Tibial artery (tissue), 4 donors: ENCODE measurements at regions not wholly inside any gene's neighbourhood (a gene's known extent, or its start where the extent isn't known, plus 50 kb on each side); places are given as distances from the start of the nearest gene placed in this dataset.

Experiments
- DNase-seq, 2 donors: peaks; one replicate each; pipeline ENCODE4 v3.0.0-alpha.2; 2019
- H3K27ac ChIP-seq, 2 donors: fragments of 200-600 bp; sonication (generic) in 1 of 2; 1 replicate in 1 of 2; 2 replicates in 1 of 2; pipeline ENCODE4 v1.5.1; 2018 to 2019; ENCODE audit warnings: mild to moderate bottlenecking in 1 of 2
- H3K27me3 ChIP-seq, 2 donors: fragments of 200-600 bp; sonication (generic) in 1 of 2; one replicate each; pipeline versions ENCODE4 v1.5.1 to v1.6.0; 2016 to 2019
- H3K36me3 ChIP-seq, 3 donors: fragments of 200-600 bp; sonication (generic) in 2 of 3; one replicate each; pipeline ENCODE4 v1.5.1; 2016 to 2019; ENCODE audit warnings: mild to moderate bottlenecking in 2 of 3
- H3K4me1 ChIP-seq, 4 donors: fragments of 200-600 bp; sonication (generic) in 2 of 4; 1 replicate in 3 of 4; 2 replicates in 1 of 4; pipeline ENCODE4 v1.5.1; 2016 to 2019
- H3K4me3 ChIP-seq, 2 donors: fragments of 200-600 bp; sonication (generic) in 1 of 2; 1 replicate in 1 of 2; 2 replicates in 1 of 2; pipeline ENCODE4 v1.5.1; 2018 to 2019; ENCODE audit warnings: mild to moderate bottlenecking in 2 of 2
- H3K9me3 ChIP-seq, 3 donors: fragments of 200-600 bp; sonication (generic) in 1 of 3; one replicate each; pipeline ENCODE4 v1.5.1; 2016 to 2019
- CTCF ChIP-seq, 2 experiments: fragments of 200-600 bp in 1 of 2; fragments of 450-650 bp in 1 of 2; IDR thresholded peaks; one replicate each; pipeline ENCODE4 v1.5.1; 2017 to 2019; ENCODE audit warnings: antibody characterized with exemption in 2 of 2, mild to moderate bottlenecking in 1 of 2, moderate library complexity in 1 of 2
- intact Hi-C: fragments of 100-400 bp; cut with DNase I; formaldehyde crosslinking; loops from one replicate; pipeline ENCODE4 v1.15.0; 2023; ENCODE audit warnings: low total_unique reads

- Histone ChIP-seq H3K4me1 (peaks cover 0 to 22% (median 0%) of the 10 kb centered on the region in 4 donors), H3K27ac (peak overlapping the region in 1 of 2 donors; percentile 6), H3K4me3 (no peak overlapping the region), H3K36me3 (no peaks in the 10 kb centered on the region), H3K9me3 (no peaks in the 10 kb centered on the region), H3K27me3 (no peaks in the 10 kb centered on the region)
- DNase-seq, result no peak
- TF ChIP-seq CTCF (IDR thresholded peaks at IDR 0.05), result no peak
- intact Hi-C loops, result no loop called here
These were observed 592.5 kb downstream of the KCTD12 start for GRCh38 chr13:76293751-76294150.

- Histone ChIP-seq H3K36me3 (no peaks in the 10 kb centered on the region), H3K27me3 (no peaks in the 10 kb centered on the region), H3K4me1 (peaks cover 0 to 22% (median 0%) of the 10 kb centered on the region in 4 donors), H3K4me3 (no peak overlapping the region), H3K9me3 (no peaks in the 10 kb centered on the region), H3K27ac (peak overlapping the region in 1 of 2 donors; percentile 6)
- intact Hi-C loops, result no loop called here
- TF ChIP-seq CTCF (IDR thresholded peaks at IDR 0.05), result no peak
- no peak for DNase-seq
These were observed 592.9 kb downstream of the KCTD12 start for GRCh38 chr13:76293346-76293745.

- no peaks in the 10 kb centered on the region for H3K36me3 ChIP-seq
- intact Hi-C loops, result no loop called here
- no peak for DNase-seq
- no peaks in the 10 kb centered on the region for H3K9me3 ChIP-seq
- TF ChIP-seq CTCF (IDR thresholded peaks at IDR 0.05), result no peak
- no peak overlapping the region for H3K4me3 ChIP-seq
- peaks cover 0 to 22% (median 0%) of the 10 kb centered on the region in 4 donors for H3K4me1 ChIP-seq
- H3K27ac ChIP-seq, result peak overlapping the region in 1 of 2 donors; percentile 6
- H3K27me3 ChIP-seq, result no peaks in the 10 kb centered on the region
These were observed 593.5 kb downstream of the KCTD12 start for GRCh38 chr13:76292726-76293125.

GRCh38 chr13:76292031-76292430 lies 594.2 kb downstream of the KCTD12 start:
- H3K27ac ChIP-seq, result no peak overlapping the region
- intact Hi-C loops, result no loop called here
- no peaks in the 10 kb centered on the region for H3K36me3 ChIP-seq
- peaks cover 0 to 27% (median under 1%) of the 10 kb centered on the region in 4 donors for H3K4me1 ChIP-seq
- no peak overlapping the region for H3K4me3 ChIP-seq
- no peak for DNase-seq
- no peak for TF ChIP-seq CTCF (IDR thresholded peaks at IDR 0.05)
- no peaks in the 10 kb centered on the region for H3K27me3 ChIP-seq
- no peaks in the 10 kb centered on the region for H3K9me3 ChIP-seq

- Histone ChIP-seq H3K4me3 (no peak overlapping the region), H3K27me3 (no peaks in the 10 kb centered on the region), H3K27ac (no peak overlapping the region), H3K9me3 (no peaks in the 10 kb centered on the region), H3K36me3 (no peaks in the 10 kb centered on the region), H3K4me1 (peaks cover 0 to 45% (median 5%) of the 10 kb centered on the region in 4 donors)
- DNase-seq, result no peak
- intact Hi-C loops, result no loop called here
- no peak for TF ChIP-seq CTCF (IDR thresholded peaks at IDR 0.05)
These were observed 596.6 kb downstream of the KCTD12 start for GRCh38 chr13:76289558-76289957.

GRCh38 chr13:76286178-76286577 lies 600.0 kb downstream of the KCTD12 start:
- TF ChIP-seq CTCF (IDR thresholded peaks at IDR 0.05), result no peak
- Histone ChIP-seq H3K27ac (peak overlapping the region; percentile 31 to 70), H3K36me3 (no peaks in the 10 kb centered on the region), H3K9me3 (no peaks in the 10 kb centered on the region), H3K4me3 (no peak overlapping the region), H3K27me3 (no peaks in the 10 kb centered on the region), H3K4me1 (peaks cover 0 to 32% (median 5%) of the 10 kb centered on the region in 4 donors)
- intact Hi-C loops, result no loop called here
- no peak for DNase-seq
